HCEC 1CT (cell line): ENCODE measurements at regions not wholly inside any gene's neighbourhood (a gene's known extent, or its start where the extent isn't known, plus 50 kb on each side); places are given as distances from the start of the nearest gene placed in this dataset.
"Not testable (repeated sequence)": the region's sequence is repeated elsewhere in the genome, so short reads cannot be mapped to it uniquely, and the experiment has no call there.

Experiments
- DNase-seq: peaks from one replicate; pipeline ENCODE4 v3.0.0-alpha.2; 2017

GRCh38 chr1:168826269-168826668 is 97.3 kb upstream of the DPT start:
- DNase-seq, result no peak

GRCh38 chr1:168827557-168827956 is 98.6 kb upstream of the DPT start:
- no peak for DNase-seq

- DNase-seq, result no peak
These were observed 100.9 kb upstream of the DPT start for GRCh38 chr1:168829876-168830275.

- no peak for DNase-seq
These were observed 101.6 kb upstream of the DPT start for GRCh38 chr1:168830562-168830961.

- DNase-seq, result no peak
These were observed 103.7 kb upstream of the DPT start for GRCh38 chr1:168832661-168833060.

GRCh38 chr1:168833362-168833761 is 104.4 kb upstream of the DPT start:
- DNase-seq, result no peak

GRCh38 chr1:168833801-168834224 is 104.8 kb upstream of the DPT start:
- no peak for DNase-seq

GRCh38 chr1:168834225-168834872 is 105.3 kb upstream of the DPT start:
- DNase-seq, result no peak

GRCh38 chr1:168835176-168835575 is 106.2 kb upstream of the DPT start:
- no peak for DNase-seq

- DNase-seq, result no peak
These were observed 106.8 kb upstream of the DPT start for GRCh38 chr1:168835791-168836190.

- DNase-seq, result no peak
These were observed 107.5 kb upstream of the DPT start for GRCh38 chr1:168836469-168836868.

- not testable (repeated sequence) for DNase-seq
These were observed 108.2 kb upstream of the DPT start for GRCh38 chr1:168837230-168837629.

GRCh38 chr1:168842306-168842705 is 113.3 kb upstream of the DPT start:
- DNase-seq, result no peak

GRCh38 chr1:168842916-168843315 is 113.9 kb upstream of the DPT start:
- DNase-seq, result no peak

GRCh38 chr1:168843401-168843800 is 114.4 kb upstream of the DPT start:
- no peak for DNase-seq

- DNase-seq, result no peak
These were observed 114.9 kb upstream of the DPT start for GRCh38 chr1:168843950-168844349.

GRCh38 chr1:168845140-168845539 is 116.1 kb upstream of the DPT start:
- no peak for DNase-seq

GRCh38 chr1:168848051-168848450 is 119.0 kb upstream of the DPT start:
- no peak for DNase-seq

GRCh38 chr1:168861421-168862004 is 132.5 kb upstream of the DPT start:
- DNase-seq, result no peak

GRCh38 chr1:168863772-168864171 is 134.8 kb upstream of the DPT start:
- DNase-seq, result no peak

- DNase-seq, result no peak
These were observed 135.3 kb upstream of the DPT start for GRCh38 chr1:168864266-168864665.

- no peak for DNase-seq
These were observed 137.0 kb upstream of the DPT start for GRCh38 chr1:168865850-168866620.

- no peak for DNase-seq
These were observed 139.1 kb upstream of the DPT start for GRCh38 chr1:168867941-168868634.

GRCh38 chr1:168871531-168871930 is 142.5 kb upstream of the DPT start:
- no peak for DNase-seq
